NCI-H128 (cell line): ENCODE measurements at regions not wholly inside any gene's neighbourhood (a gene's known extent, or its start where the extent isn't known, plus 50 kb on each side); places are given as distances from the start of the nearest gene placed in this dataset.
"Not testable (repeated sequence)": the region's sequence is repeated elsewhere in the genome, so short reads cannot be mapped to it uniquely, and the experiment has no call there.

Source experiments
- DNase-seq: peaks from one replicate; lab custom pipeline; 2025; ENCODE audit not compliant: unreplicated experiment; lab: John Stamatoyannopoulos, UW

- no peak for DNase-seq
Measured at GRCh38 chr5:29023541-29023940, 1985.2 kb upstream of the CDH9 start.

GRCh38 chr5:29017501-29017900, 1979.1 kb upstream of the CDH9 start:
- DNase-seq: no peak

DNA sequence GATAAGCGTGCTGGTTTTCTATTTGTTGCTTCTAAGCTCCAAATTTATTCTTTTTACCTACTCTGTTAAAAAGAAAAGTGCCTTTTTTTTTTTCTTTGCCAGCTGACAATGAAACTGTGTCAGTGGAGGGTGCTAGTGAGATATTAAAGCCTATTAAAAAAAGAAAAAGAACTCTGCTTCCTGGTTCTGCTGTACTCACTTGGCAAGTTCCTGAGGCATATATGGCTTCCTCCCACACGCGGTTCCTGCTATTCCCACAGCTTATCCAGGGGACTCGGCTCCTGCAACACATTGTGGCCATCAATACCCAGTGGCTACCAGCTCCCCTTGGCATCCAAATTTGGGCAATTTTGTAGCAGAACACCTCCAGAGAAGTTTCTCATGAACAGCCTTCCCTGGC, 1977.7 kb upstream of the CDH9 start:
- DNase-seq: no peak

- no peak for DNase-seq
Measured at GRCh38 chr5:29015523-29015922, 1977.1 kb upstream of the CDH9 start.

GRCh38 chr5:29005386-29005785, 1967.0 kb upstream of the CDH9 start:
- DNase-seq: no peak

GRCh38 chr5:29002481-29002880, 1964.1 kb upstream of the CDH9 start:
- no peak for DNase-seq

GRCh38 chr5:29001666-29002065, 1963.3 kb upstream of the CDH9 start:
- DNase-seq: no peak

DNA sequence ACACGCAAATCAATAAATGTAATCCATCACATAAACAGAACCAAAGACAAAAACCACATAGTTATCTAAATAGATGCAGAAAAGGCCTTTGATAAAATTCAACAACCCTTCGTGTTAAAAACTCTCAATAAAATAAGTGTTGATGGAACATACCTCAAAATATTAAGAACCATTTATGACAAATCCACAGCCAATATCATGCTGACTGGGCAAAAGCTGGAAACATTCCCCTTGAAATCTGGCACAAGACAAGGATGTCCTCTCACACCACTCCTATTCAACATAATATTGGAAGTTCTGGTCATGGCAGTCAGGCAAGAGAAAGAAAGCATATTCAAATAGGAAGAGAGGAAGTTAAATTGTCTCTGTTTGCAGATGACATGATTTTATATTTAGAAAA, 1946.3 kb upstream of the CDH9 start:
- no peak for DNase-seq

DNA sequence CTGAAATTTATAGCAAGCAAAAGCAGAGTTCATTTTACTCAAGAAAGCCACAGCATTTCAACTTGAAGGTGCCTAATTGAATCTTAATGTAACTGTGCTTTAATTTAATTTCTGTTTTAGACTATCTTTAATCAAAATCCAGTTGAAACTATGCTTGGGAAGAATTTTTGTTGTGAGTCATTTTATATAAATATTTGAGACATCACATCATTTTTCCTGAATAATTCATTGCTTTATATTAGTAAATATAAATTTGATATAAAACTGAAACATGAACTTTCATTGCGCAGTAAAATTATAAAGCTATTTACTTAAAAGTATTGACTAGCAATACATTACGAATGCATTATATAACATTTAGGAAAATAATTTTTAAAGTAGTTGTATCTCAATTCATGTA, 1937.1 kb upstream of the CDH9 start:
- no peak for DNase-seq

DNA sequence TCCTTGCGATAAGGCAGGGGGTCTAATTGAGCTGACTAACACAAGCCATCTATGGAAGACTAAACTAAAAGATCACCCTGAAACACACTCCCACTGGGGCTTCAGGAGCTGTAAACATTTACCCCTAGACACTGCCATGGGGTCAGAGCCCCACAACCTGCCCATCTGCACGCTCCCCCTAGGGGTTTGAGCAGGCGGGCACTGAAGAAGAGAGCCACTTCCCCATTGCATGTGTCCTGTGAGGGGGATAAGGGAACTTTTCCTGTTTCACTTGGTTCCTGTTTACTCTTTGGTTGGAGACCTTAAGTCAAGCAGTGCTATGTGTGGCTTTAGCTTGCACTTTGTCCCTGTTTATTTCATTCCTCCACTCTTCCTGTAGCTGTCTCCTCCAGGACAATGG, 1929.5 kb upstream of the CDH9 start:
- DNase-seq: no peak

DNA sequence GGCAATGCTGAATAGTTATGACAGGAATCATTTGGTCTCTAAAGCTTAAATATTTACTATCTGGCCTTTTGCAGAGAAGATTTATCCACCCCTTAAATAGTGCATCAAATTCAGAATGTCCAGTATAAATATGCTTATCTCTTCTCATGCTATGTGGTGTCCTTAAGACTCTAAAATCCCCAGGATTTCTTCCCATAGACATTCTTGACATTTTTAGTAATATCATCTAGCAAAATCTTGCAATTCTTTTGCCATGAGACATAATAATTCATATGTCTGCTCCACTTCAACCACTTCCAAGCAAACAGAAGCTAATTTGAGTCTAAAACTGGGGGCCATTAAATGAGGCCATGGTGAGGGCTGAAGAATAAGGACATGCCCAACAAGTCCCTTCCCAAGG, 1923.4 kb upstream of the CDH9 start:
- DNase-seq: no peak

GRCh38 chr5:28958581-28958980, 1920.2 kb upstream of the CDH9 start:
- no peak for DNase-seq

- DNase-seq: no peak
Measured at GRCh38 chr5:28957450-28957849, 1919.1 kb upstream of the CDH9 start.

DNA sequence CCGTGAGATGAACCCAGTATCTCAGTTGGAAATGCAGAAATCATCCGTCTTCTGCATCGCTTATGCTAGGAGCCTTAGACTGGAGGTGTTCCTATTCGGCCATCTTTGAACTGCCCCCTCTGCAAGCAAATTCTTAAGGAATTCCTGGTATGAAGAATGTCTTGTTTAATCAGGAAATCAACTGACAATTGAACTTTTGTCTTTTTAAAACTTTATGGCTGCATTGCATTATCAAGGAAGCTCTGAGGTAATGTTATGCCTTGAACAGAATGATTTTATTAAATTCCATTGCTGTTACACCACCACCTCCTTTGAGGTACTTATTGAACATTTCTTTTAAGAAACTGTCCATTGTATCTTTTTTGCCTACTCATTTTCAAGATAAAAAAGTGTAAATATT, 1915.7 kb upstream of the CDH9 start:
- DNase-seq: no peak

DNA sequence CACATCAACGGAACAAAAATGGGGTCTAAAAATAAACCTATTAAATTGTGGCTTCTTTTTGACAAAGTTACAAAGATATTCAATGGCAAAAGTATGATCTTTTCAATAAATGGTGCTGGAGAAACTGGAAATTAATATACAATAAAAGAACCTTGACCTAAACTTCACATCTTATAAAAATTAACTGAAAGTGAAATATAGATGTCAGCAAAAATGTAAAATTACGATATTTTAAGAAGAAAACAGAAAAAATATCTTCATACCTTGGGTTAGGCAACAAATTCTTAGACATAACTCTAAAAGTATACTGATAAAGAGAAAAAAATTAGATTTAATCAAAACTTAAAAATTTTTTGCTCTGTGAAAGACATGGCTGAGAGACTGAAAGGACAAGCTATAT, 1909.5 kb upstream of the CDH9 start:
- DNase-seq: no peak

- DNase-seq: no peak
Measured at GRCh38 chr5:28945859-28946258, 1907.5 kb upstream of the CDH9 start.

DNA sequence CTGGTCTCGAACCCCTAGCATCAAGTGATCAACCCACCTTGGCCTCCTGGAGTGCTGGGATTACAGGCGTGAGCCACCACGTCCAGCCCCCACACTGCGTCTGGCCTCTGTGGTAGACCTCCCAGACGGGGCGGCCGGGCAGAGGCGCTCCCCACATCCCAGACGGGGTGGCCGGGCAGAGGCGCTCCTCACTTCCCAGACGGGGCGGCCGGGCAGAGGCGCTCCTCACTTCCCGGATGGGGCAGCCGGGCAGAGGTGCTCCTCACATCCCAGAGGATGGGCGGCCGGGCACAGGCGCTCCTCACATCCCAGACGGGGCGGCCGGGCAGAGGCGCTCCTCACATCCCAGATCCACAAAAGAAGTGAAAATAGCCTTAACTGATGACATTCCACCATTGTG, 1891.0 kb upstream of the CDH9 start:
- not testable (repeated sequence) for DNase-seq

DNA sequence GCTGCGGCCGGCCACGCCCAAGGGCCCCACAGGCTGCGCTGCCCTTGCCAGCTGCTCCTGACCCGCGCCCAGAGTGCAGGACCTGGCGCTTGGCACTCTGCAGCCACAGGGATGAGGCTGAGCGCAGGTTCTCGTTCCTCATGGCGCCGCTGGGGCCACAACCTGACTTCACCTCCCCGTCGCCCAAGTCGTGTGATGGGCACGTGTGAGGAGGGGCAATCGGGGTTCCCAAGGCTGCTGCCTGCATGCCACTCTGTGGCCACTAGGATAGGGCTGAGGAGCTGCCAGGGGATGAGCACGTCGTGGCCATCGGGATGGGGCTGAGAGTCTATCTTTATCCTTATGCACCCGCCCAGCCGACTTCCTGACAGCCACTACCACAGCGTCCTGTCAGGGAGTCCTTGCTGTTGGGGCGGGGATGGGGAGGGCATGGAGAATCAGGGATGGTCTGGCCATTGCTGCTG, 1890.0 kb upstream of the CDH9 start:
- not testable (repeated sequence) for DNase-seq

GRCh38 chr5:28927559-28928326, 1889.4 kb upstream of the CDH9 start:
- no peak for DNase-seq

- no peak for DNase-seq
Measured at GRCh38 chr5:28926422-28926821, 1888.0 kb upstream of the CDH9 start.

- DNase-seq: no peak
Measured at GRCh38 chr5:28917631-28918030, 1879.2 kb upstream of the CDH9 start.

DNA sequence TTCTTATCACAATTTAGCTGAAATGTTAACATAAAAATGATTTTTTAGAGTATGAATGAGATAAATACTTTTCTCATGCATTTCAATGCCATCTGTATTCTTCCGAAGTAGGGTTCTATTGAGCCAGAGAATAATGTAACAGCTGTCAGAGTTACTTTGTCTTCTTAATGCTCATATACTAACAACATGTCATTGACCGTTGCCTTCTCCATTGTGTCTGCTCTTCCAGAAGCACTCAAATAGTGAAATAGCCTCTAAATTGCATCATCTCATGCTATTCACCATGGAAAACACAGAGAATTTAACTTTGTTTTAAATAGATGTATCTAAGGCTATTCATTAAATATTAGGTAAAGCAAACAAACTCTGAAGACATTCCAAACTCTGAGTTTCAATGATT, 1875.9 kb upstream of the CDH9 start:
- no peak for DNase-seq

- DNase-seq: no peak
Measured at GRCh38 chr5:28903643-28904042, 1865.3 kb upstream of the CDH9 start.
